DOHH2 (cell line): ENCODE measurements at regions not wholly inside any gene's neighbourhood (a gene's known extent, or its start where the extent isn't known, plus 50 kb on each side); places are given as distances from the start of the nearest gene placed in this dataset.

Experiments
- H3F3A ChIP-seq: fragments of 200-600 bp; sonication (generic), shearing (Covaris generic); 2 replicates; pipeline ENCODE4 v1.6.0; 2016; ENCODE audit warnings: antibody characterized with exemption, mild to moderate bottlenecking; ENCODE audit not compliant: control insufficient read depth, insufficient read depth
- H3K27ac ChIP-seq: fragments of 200-600 bp; sonication (generic); 2 replicates; pipeline ENCODE4 v1.5.1; 2014; ENCODE audit warnings: low read depth, mild to moderate bottlenecking, low read length, moderate library complexity
- H3K27me3 ChIP-seq: fragments of 200-600 bp; sonication (generic); 2 replicates; pipeline ENCODE4 v1.6.1; 2014; ENCODE audit warnings: mild to moderate bottlenecking, low read length, mixed read lengths; ENCODE audit not compliant: control insufficient read depth
- H3K36me3 ChIP-seq: fragments of 200-600 bp; sonication (generic); 2 replicates; pipeline ENCODE4 v1.6.1; 2014; ENCODE audit warnings: mild to moderate bottlenecking, low read length, moderate library complexity, mixed read lengths; ENCODE audit not compliant: control insufficient read depth
- H3K4me1 ChIP-seq: fragments of 200-600 bp; sonication (generic); 2 replicates; pipeline ENCODE4 v1.6.1; 2014; ENCODE audit warnings: mild to moderate bottlenecking, low read length, mixed read lengths; ENCODE audit not compliant: control insufficient read depth
- H3K4me2 ChIP-seq: fragments of 200-600 bp; sonication (generic); 2 replicates; pipeline ENCODE4 v1.6.0; 2014; ENCODE audit warnings: mild to moderate bottlenecking, low read length, moderate library complexity
- H3K4me3 ChIP-seq: fragments of 200-600 bp; sonication (generic); 2 replicates; pipeline ENCODE4 v1.5.1; 2014; ENCODE audit warnings: mild to moderate bottlenecking, low read length, mixed read lengths
- H3K79me2 ChIP-seq: fragments of 200-600 bp; sonication (generic); 2 replicates; pipeline ENCODE4 v1.6.1; 2014; ENCODE audit warnings: mild to moderate bottlenecking, low read length, mixed read lengths; ENCODE audit not compliant: control insufficient read depth
- H3K9me2 ChIP-seq: fragments of 200-600 bp; sonication (generic); replicated peaks from 2 replicates; pipeline ENCODE4 v1.6.1; 2014; ENCODE audit warnings: mild to moderate bottlenecking, low read length, mixed read lengths; ENCODE audit not compliant: control insufficient read depth
- H3K9me3 ChIP-seq: fragments of 200-600 bp; sonication (generic); 2 replicates; pipeline ENCODE4 v1.6.1; 2014; ENCODE audit warnings: antibody characterized with exemption, low read length, mixed read lengths; ENCODE audit not compliant: control insufficient read depth, insufficient read depth
- H4K20me1 ChIP-seq: fragments of 200-600 bp; sonication (generic); 2 replicates; pipeline ENCODE4 v1.6.0; 2014; ENCODE audit warnings: low read depth, mild to moderate bottlenecking, antibody characterized with exemption, low read length, moderate library complexity; ENCODE audit not compliant: control insufficient read depth, insufficient read depth
- CTCF ChIP-seq: fragments of 200-600 bp; sonication (generic); IDR thresholded peaks from one replicate; pipeline ENCODE4 v1.5.1; 2014; ENCODE audit warnings: antibody characterized with exemption, mild to moderate bottlenecking, low read depth, low read length; ENCODE audit not compliant: poor library complexity, severe bottlenecking
- EZH2phosphoT487 ChIP-seq: fragments of 200-600 bp; sonication (generic); IDR thresholded peaks from 2 replicates; pipeline ENCODE4 v1.6.1; 2017; ENCODE audit warnings: borderline replicate concordance, mild to moderate bottlenecking, antibody characterized with exemption, low read length, moderate library complexity, mixed read lengths

- H3K4me1 ChIP-seq: no peaks in the 10 kb centered on the region
- no peaks in the 10 kb centered on the region for H3K9me3 ChIP-seq
- no peaks in the 10 kb centered on the region for H3F3A ChIP-seq
- no peaks in the 10 kb centered on the region for H3K36me3 ChIP-seq
- no peaks in the 10 kb centered on the region for H3K9me2 ChIP-seq
- no peaks in the 10 kb centered on the region for H3K79me2 ChIP-seq
- H4K20me1 ChIP-seq: no peaks in the 10 kb centered on the region
- H3K27me3 ChIP-seq: no peaks in the 10 kb centered on the region
- no peak overlapping the region for H3K4me2 ChIP-seq
- H3K27ac ChIP-seq: no peak overlapping the region
- TF ChIP-seq EZH2phosphoT487 (no peak), CTCF (no peak)
- no peak overlapping the region for H3K4me3 ChIP-seq
These were observed 880.6 kb downstream of the BRINP3 start for GRCh38 chr1:189597083-189597482.

- no peaks in the 10 kb centered on the region for H4K20me1 ChIP-seq
- no peak overlapping the region for H3K4me2 ChIP-seq
- H3F3A ChIP-seq: no peaks in the 10 kb centered on the region
- no peaks in the 10 kb centered on the region for H3K9me2 ChIP-seq
- H3K79me2 ChIP-seq: no peaks in the 10 kb centered on the region
- H3K4me1 ChIP-seq: no peaks in the 10 kb centered on the region
- H3K27me3 ChIP-seq: no peaks in the 10 kb centered on the region
- H3K27ac ChIP-seq: no peak overlapping the region
- H3K4me3 ChIP-seq: no peak overlapping the region
- no peaks in the 10 kb centered on the region for H3K36me3 ChIP-seq
- H3K9me3 ChIP-seq: no peaks in the 10 kb centered on the region
- TF ChIP-seq CTCF (no peak), EZH2phosphoT487 (no peak)
These were observed 872.4 kb downstream of the BRINP3 start for GRCh38 chr1:189605226-189605625.

- Histone ChIP-seq H3F3A (no peaks in the 10 kb centered on the region), H3K27ac (no peak overlapping the region), H3K4me3 (no peak overlapping the region), H4K20me1 (no peaks in the 10 kb centered on the region), H3K4me1 (no peaks in the 10 kb centered on the region), H3K9me2 (no peaks in the 10 kb centered on the region), H3K27me3 (no peaks in the 10 kb centered on the region), H3K4me2 (no peak overlapping the region), H3K79me2 (no peaks in the 10 kb centered on the region), H3K9me3 (no peaks in the 10 kb centered on the region), H3K36me3 (no peaks in the 10 kb centered on the region)
- TF ChIP-seq EZH2phosphoT487 (no peak), CTCF (no peak)
These were observed 871.6 kb downstream of the BRINP3 start for GRCh38 chr1:189606047-189606446.
